Mesenchymal stem cell (in vitro differentiated cells and primary cell): ENCODE measurements at regions not wholly inside any gene's neighbourhood (a gene's known extent, or its start where the extent isn't known, plus 50 kb on each side); places are given as distances from the start of the nearest gene placed in this dataset.

ENCODE experiments used
- DNase-seq: peaks from one replicate; pipeline ENCODE4 v3.0.0-alpha.2; 2013
- H2AFZ ChIP-seq: one replicate; pipeline ENCODE4 v1.6.1; 2013; ENCODE audit warnings: low read depth, mild to moderate bottlenecking, control low read depth, inconsistent platforms, low read length, moderate library complexity
- H2AK5ac ChIP-seq: 2 replicates; pipeline ENCODE4 v1.6.1; 2013; ENCODE audit warnings: low read length, moderate library complexity, mild to moderate bottlenecking, inconsistent platforms; ENCODE audit not compliant: severe bottlenecking
- H2BK120ac ChIP-seq: one replicate; pipeline ENCODE4 v1.6.1; 2013; ENCODE audit warnings: low read depth, mild to moderate bottlenecking, inconsistent platforms, low read length, moderate library complexity
- H2BK12ac ChIP-seq, 2 experiments: one replicate each; pipeline ENCODE4 v1.6.1; 2013; ENCODE audit warnings: inconsistent platforms in 2 of 2, low read length in 2 of 2, mild to moderate bottlenecking in 2 of 2, moderate library complexity in 2 of 2, control low read depth in 1 of 2
- H2BK15ac ChIP-seq: one replicate; pipeline ENCODE4 v1.6.1; 2013; ENCODE audit warnings: mild to moderate bottlenecking, low read depth, inconsistent platforms; ENCODE audit not compliant: poor library complexity, severe bottlenecking
- H2BK5ac ChIP-seq: 2 replicates; pipeline ENCODE4 v1.6.1; 2013; ENCODE audit warnings: low read depth, mild to moderate bottlenecking, low read length, control low read depth, inconsistent platforms; ENCODE audit not compliant: poor library complexity, severe bottlenecking
- H3K14ac ChIP-seq, 2 experiments: one replicate each; pipeline ENCODE4 v1.6.1; 2013; ENCODE audit warnings: inconsistent platforms in 2 of 2, low read length in 2 of 2, control low read depth in 1 of 2, mild to moderate bottlenecking in 1 of 2, moderate library complexity in 1 of 2
- H3K18ac ChIP-seq, 2 experiments: one replicate each; pipeline ENCODE4 v1.6.1; 2013; ENCODE audit warnings: inconsistent platforms in 2 of 2, low read length in 2 of 2, control low read depth in 1 of 2, low read depth in 1 of 2, mild to moderate bottlenecking in 1 of 2
- H3K23ac ChIP-seq, 2 experiments: one replicate each; pipeline ENCODE4 v1.6.1; 2013; ENCODE audit warnings: inconsistent platforms in 2 of 2, low read length in 2 of 2, mild to moderate bottlenecking in 2 of 2, moderate library complexity in 2 of 2, control low read depth in 1 of 2
- H3K27ac ChIP-seq: 2 replicates; pipeline ENCODE4 v1.5.1; 2013; ENCODE audit warnings: mild to moderate bottlenecking, moderate library complexity, low read length, control low read depth, inconsistent platforms; ENCODE audit not compliant: poor library complexity, severe bottlenecking
- H3K27me3 ChIP-seq, 2 experiments: 2 replicates each; pipeline versions ENCODE4 v1.6.1 to v1.7.0; 2013; ENCODE audit warnings: low read length in 2 of 2, mild to moderate bottlenecking in 2 of 2, moderate library complexity in 2 of 2, control low read depth in 1 of 2, inconsistent platforms in 1 of 2; ENCODE audit not compliant: control insufficient read depth in 1 of 2, insufficient read depth in 1 of 2
- H3K36me3 ChIP-seq, 2 experiments: 2 replicates each; pipeline versions ENCODE4 v1.6.1 to v1.7.0; 2013; ENCODE audit warnings: low read length in 2 of 2, control low read depth in 1 of 2, inconsistent platforms in 1 of 2, low read depth in 1 of 2, mild to moderate bottlenecking in 1 of 2; ENCODE audit not compliant: insufficient read depth in 2 of 2, control insufficient read depth in 1 of 2
- H3K4ac ChIP-seq, 2 experiments: one replicate each; pipeline ENCODE4 v1.6.1; 2013; ENCODE audit warnings: inconsistent platforms in 2 of 2, low read length in 2 of 2, mild to moderate bottlenecking in 2 of 2, moderate library complexity in 2 of 2, control low read depth in 1 of 2, low read depth in 1 of 2
- H3K4me1 ChIP-seq: 2 replicates; pipeline ENCODE4 v1.6.1; 2013; ENCODE audit warnings: low read depth, low read length, control low read depth; ENCODE audit not compliant: control insufficient read depth, insufficient read depth
- H3K4me2 ChIP-seq: 2 replicates; pipeline ENCODE4 v1.6.1; 2013; ENCODE audit warnings: low read length, mild to moderate bottlenecking, inconsistent platforms; ENCODE audit not compliant: poor library complexity, severe bottlenecking
- H3K4me3 ChIP-seq, 2 experiments: 2 replicates each; pipeline versions ENCODE4 v1.5.1 to v1.7.0; 2013; ENCODE audit warnings: low read length in 2 of 2, mild to moderate bottlenecking in 2 of 2, control low read depth in 1 of 2, low read depth in 1 of 2; ENCODE audit not compliant: insufficient read depth in 1 of 2
- H3K79me1 ChIP-seq: replicated peaks from 2 replicates; pipeline ENCODE4 v1.6.1; 2013; ENCODE audit warnings: mild to moderate bottlenecking, control low read depth, low read length, inconsistent platforms; ENCODE audit not compliant: poor library complexity, severe bottlenecking
- H3K9ac ChIP-seq: 2 replicates; pipeline ENCODE4 v1.7.0; 2013; ENCODE audit warnings: mild to moderate bottlenecking, low read length, moderate library complexity
- H3K9me3 ChIP-seq: 2 replicates; pipeline ENCODE4 v1.7.0; 2013; ENCODE audit warnings: mild to moderate bottlenecking, low read length; ENCODE audit not compliant: control insufficient read depth
- H4K8ac ChIP-seq: one replicate; pipeline ENCODE4 v1.6.1; 2013; ENCODE audit warnings: inconsistent platforms, mild to moderate bottlenecking, low read length, moderate library complexity
- H4K91ac ChIP-seq: one replicate; pipeline ENCODE4 v1.6.1; 2013; ENCODE audit warnings: mild to moderate bottlenecking, low read length, inconsistent platforms
- WGBS: methylation state at CpG from one replicate; pipeline ENCODE4 v1.1.7; 2013; ENCODE audit warnings: mixed read lengths; 5-methylcytosine and 5-hydroxymethylcytosine counted together

DNA sequence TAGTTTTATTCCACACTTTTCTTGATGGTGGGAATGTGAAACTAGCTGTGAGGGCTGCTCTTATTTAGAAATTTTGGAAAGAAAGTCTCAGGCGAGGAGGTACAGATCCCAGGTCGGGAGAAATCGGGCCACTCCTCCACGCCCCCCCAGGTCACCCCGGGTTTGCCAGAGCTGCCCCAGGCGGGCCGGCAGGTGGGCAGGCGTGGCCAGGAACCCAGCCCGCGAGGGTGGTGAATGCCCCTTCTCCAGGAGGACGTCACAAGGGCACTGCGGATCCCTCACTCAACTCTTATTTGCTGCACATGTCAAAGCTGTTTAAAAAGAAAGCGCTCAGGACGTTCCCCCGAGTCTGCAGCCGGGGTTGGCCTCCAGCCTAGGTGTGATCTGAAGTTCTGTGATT lies 60.5 kb upstream of the SLCO4A1 start:
- Histone ChIP-seq H3K4me2 (no peak overlapping the region), H3K27ac (no peak overlapping the region), H2BK5ac (no peak overlapping the region), H2BK120ac (no peak overlapping the region), H4K91ac (no peak overlapping the region), H2AK5ac (no peak overlapping the region), H3K4me1 (no peaks in the 10 kb centered on the region), H3K23ac (no peak overlapping the region), H3K9me3 (no peaks in the 10 kb centered on the region), H2BK12ac (no peak overlapping the region), H3K27me3 (peaks cover 49 to 84% of the 10 kb centered on the region in 2 experiments), H3K79me1 (no peaks in the 10 kb centered on the region), H2AFZ (no peak overlapping the region), H4K8ac (no peak overlapping the region), H3K36me3 (no peaks in the 10 kb centered on the region), H2BK15ac (no peak overlapping the region), H3K4me3 (peak overlapping the region in 1 of 2 experiments; percentile 37), H3K4ac (no peak overlapping the region), H3K14ac (no peak overlapping the region), H3K9ac (no peak overlapping the region), H3K18ac (no peak overlapping the region)
- WGBS, result 60% methylated on average over 16 of the region's 16 CpGs
- DNase-seq, result no peak

GRCh38 chr20:62583424-62583920 lies 58.8 kb upstream of the SLCO4A1 start:
- Histone ChIP-seq H3K36me3 (no peaks in the 10 kb centered on the region), H3K4ac (no peak overlapping the region), H3K4me2 (no peak overlapping the region), H2BK15ac (no peak overlapping the region), H2BK12ac (no peak overlapping the region), H3K27me3 (peaks cover 65 to 75% of the 10 kb centered on the region in 2 experiments), H3K9me3 (no peaks in the 10 kb centered on the region), H2AK5ac (no peak overlapping the region), H4K91ac (no peak overlapping the region), H3K14ac (no peak overlapping the region), H3K4me1 (no peaks in the 10 kb centered on the region), H2AFZ (no peak overlapping the region), H3K4me3 (no peak overlapping the region), H3K79me1 (no peaks in the 10 kb centered on the region), H4K8ac (no peak overlapping the region), H2BK5ac (no peak overlapping the region), H3K27ac (no peak overlapping the region), H3K9ac (no peak overlapping the region), H3K23ac (no peak overlapping the region), H2BK120ac (no peak overlapping the region), H3K18ac (no peak overlapping the region)
- 61% methylated on average over 12 of the region's 12 CpGs for whole genome bisulfite sequencing
- no peak for DNase-seq

DNA sequence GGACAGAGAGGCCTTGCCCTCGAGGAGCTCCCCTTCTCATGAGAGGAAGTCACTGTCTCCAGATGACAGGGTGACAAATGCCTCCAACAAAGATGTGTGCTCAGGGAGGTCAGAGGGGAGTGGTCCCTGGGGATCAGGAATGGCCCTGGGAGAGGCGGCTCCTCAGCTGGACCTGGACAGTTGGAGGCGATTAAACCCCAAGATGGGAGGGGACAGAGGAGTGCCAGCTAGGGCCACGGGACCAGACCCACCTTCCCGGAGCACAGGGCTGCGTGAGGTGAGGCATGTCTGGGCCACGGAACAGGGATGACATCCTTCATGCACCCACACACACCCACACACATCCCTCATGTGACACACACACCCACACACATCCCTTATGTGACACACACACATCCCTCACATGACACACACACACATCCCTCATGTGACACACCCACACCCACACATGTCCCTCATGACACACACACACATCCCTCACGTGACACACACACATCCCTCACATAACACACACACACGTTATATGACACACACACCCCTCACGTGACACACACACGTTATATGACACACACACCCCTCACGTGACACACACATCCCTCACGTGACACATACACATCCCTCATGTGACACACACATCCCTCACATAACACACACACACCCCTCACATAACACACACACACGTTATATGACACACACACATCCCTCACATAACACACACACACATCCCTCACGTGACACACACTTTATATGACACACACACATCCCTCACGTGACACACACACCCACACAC lies 57.4 kb upstream of the SLCO4A1 start:
- H3K18ac ChIP-seq, result no peak overlapping the region
- no peak overlapping the region for H2BK15ac ChIP-seq
- no peak overlapping the region for H3K23ac ChIP-seq
- H3K4ac ChIP-seq, result no peak overlapping the region
- H2BK5ac ChIP-seq, result no peak overlapping the region
- no peak overlapping the region for H2BK12ac ChIP-seq
- no peak overlapping the region for H4K8ac ChIP-seq
- no peaks in the 10 kb centered on the region for H3K36me3 ChIP-seq
- no peak overlapping the region for H3K14ac ChIP-seq
- no peak overlapping the region for H3K27ac ChIP-seq
- H2AK5ac ChIP-seq, result no peak overlapping the region
- H2AFZ ChIP-seq, result no peak overlapping the region
- no peak overlapping the region for H3K4me2 ChIP-seq
- H3K79me1 ChIP-seq, result no peaks in the 10 kb centered on the region
- no peaks in the 10 kb centered on the region for H3K9me3 ChIP-seq
- WGBS, result 73% methylated on average over 16 of the region's 16 CpGs
- no peaks in the 10 kb centered on the region for H3K4me1 ChIP-seq
- no peak overlapping the region for H2BK120ac ChIP-seq
- no peak overlapping the region for H3K9ac ChIP-seq
- no peak for DNase-seq
- H3K27me3 ChIP-seq, result peaks cover 60 to 61% of the 10 kb centered on the region in 2 experiments
- no peak overlapping the region for H4K91ac ChIP-seq
- H3K4me3 ChIP-seq, result no peak overlapping the region

DNA sequence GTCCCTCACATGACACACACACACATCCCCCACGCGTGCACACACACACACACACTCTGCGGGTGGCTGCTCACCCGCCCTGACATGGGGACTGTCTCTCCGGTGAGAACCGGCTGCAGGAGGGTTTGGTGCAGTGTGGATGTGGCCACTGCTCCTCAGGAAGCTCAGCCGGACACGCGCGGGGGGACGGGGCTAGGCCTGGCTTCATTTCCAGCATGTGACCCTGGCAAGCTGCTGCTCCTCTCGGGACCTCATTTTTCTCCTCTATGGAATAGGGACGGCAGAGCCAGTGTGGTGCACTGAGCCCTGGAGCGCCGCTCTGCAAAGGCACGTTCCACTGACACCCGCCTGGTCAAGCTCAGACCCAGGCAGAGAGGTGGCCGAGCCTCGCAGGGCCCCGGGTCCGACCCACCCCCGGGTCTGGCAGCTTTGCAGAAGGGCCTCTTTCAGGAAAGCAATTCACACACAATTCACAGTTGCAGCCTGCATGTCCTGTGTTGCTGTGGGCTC lies 56.8 kb upstream of the SLCO4A1 start:
- Histone ChIP-seq H3K4me3 (no peak overlapping the region), H2AFZ (no peak overlapping the region), H3K27me3 (peaks cover 54 to 55% of the 10 kb centered on the region in 2 experiments), H3K4ac (no peak overlapping the region), H3K27ac (no peak overlapping the region), H3K9ac (no peak overlapping the region), H2BK15ac (no peak overlapping the region), H3K14ac (no peak overlapping the region), H3K4me1 (no peaks in the 10 kb centered on the region), H2BK5ac (no peak overlapping the region), H4K8ac (no peak overlapping the region), H3K18ac (no peak overlapping the region), H3K79me1 (no peaks in the 10 kb centered on the region), H3K4me2 (no peak overlapping the region), H2AK5ac (no peak overlapping the region), H3K9me3 (no peaks in the 10 kb centered on the region), H4K91ac (no peak overlapping the region), H2BK12ac (no peak overlapping the region), H2BK120ac (no peak overlapping the region), H3K23ac (no peak overlapping the region), H3K36me3 (no peaks in the 10 kb centered on the region)
- DNase-seq, result no peak
- 89% methylated on average over 22 of the region's 22 CpGs for WGBS
